ENCODE measurements at regions not wholly inside any gene's neighbourhood (a gene's known extent, or its start where the extent isn't known, plus 50 kb on each side); places are given as distances from the start of the nearest gene placed in this dataset.

GRCh38 chr17:12579288-12579687, 86.4 kb upstream of the MYOCD start:
- no peak overlapping the region for H3K27ac Mint-ChIP-seq
- no peaks in the 10 kb centered on the region for H3K36me3 ChIP-seq (ENCODE audit: insufficient read depth, low read length)
- H3K4me3 ChIP-seq (ENCODE audit: low read length), result no peak overlapping the region
- H3K27me3 ChIP-seq (ENCODE audit: insufficient read depth, low read length, poor library complexity, severe bottlenecking), result no peaks in the 10 kb centered on the region
- H3K9me3 Mint-ChIP-seq, result peaks cover 0 to 10% (median 3%) of the 10 kb centered on the region in 5 donors
- no peaks in the 10 kb centered on the region for H3K9me3 ChIP-seq (ENCODE audit: low read length)
- no peaks in the 10 kb centered on the region for H3K4me1 Mint-ChIP-seq
- no peaks in the 10 kb centered on the region for H3K36me3 Mint-ChIP-seq
- H3K4me1 ChIP-seq (ENCODE audit: insufficient read depth, low read length), result no peaks in the 10 kb centered on the region
- DNase-seq, result no peak
- H3K4me3 Mint-ChIP-seq, result no peak overlapping the region
- CTCF ChIA-PET, result no interaction called here
- H3K27ac ChIP-seq (ENCODE audit: low read depth, low read length), result no peak overlapping the region
- POLR2A ChIA-PET, result no interaction called here
- peaks cover 0 to 4% of the 10 kb centered on the region in 2 donors for H3K27me3 Mint-ChIP-seq

- POLR2A ChIA-PET, result no interaction called here
- peaks cover 0 to 4% of the 10 kb centered on the region in 2 donors for H3K27me3 Mint-ChIP-seq
Observed at GRCh38 chr17:12580640-12581039, 85.0 kb upstream of the MYOCD start.

GRCh38 chr17:12584727-12585126, 81.0 kb upstream of the MYOCD start:
- POLR2A ChIA-PET, result no interaction called here
- Mint-ChIP-seq H3K27me3 (peaks cover 0 to 4% of the 10 kb centered on the region in 2 donors), H3K36me3 (no peaks in the 10 kb centered on the region)

More at GRCh38 chr17:12580640-12581039, 85.0 kb upstream of the MYOCD start:
- Mint-ChIP-seq H3K9me3 (peaks cover 0 to 12% (median 4%) of the 10 kb centered on the region in 5 donors), H3K27ac (no peak overlapping the region), H3K4me3 (no peak overlapping the region), H3K4me1 (no peaks in the 10 kb centered on the region), H3K36me3 (no peaks in the 10 kb centered on the region)
- H3K4me3 ChIP-seq (ENCODE audit: low read length), result no peak overlapping the region
- no peaks in the 10 kb centered on the region for H3K27me3 ChIP-seq (ENCODE audit: insufficient read depth, low read length, poor library complexity, severe bottlenecking)
- H3K4me1 ChIP-seq (ENCODE audit: insufficient read depth, low read length), result no peaks in the 10 kb centered on the region
- H3K27ac ChIP-seq (ENCODE audit: low read depth, low read length), result no peak overlapping the region
- CTCF ChIA-PET, result no interaction called here
- H3K36me3 ChIP-seq (ENCODE audit: insufficient read depth, low read length), result no peaks in the 10 kb centered on the region
- no peak for DNase-seq
- H3K9me3 ChIP-seq (ENCODE audit: low read length), result no peaks in the 10 kb centered on the region

GRCh38 chr17:12588531-12588930, 77.2 kb upstream of the MYOCD start:
- peaks cover 0 to 2% of the 10 kb centered on the region in 2 donors for H3K27me3 Mint-ChIP-seq
- CTCF ChIA-PET, result no interaction called here

More at GRCh38 chr17:12584727-12585126, 81.0 kb upstream of the MYOCD start:
- no peaks in the 10 kb centered on the region for H3K36me3 ChIP-seq (ENCODE audit: insufficient read depth, low read length)
- H3K27ac ChIP-seq (ENCODE audit: low read depth, low read length), result no peak overlapping the region
- Mint-ChIP-seq H3K4me3 (no peak overlapping the region), H3K4me1 (no peaks in the 10 kb centered on the region), H3K9me3 (peaks cover 3 to 17% (median 10%) of the 10 kb centered on the region in 5 donors), H3K27ac (no peak overlapping the region)
- H3K4me1 ChIP-seq (ENCODE audit: insufficient read depth, low read length), result no peaks in the 10 kb centered on the region
- H3K9me3 ChIP-seq (ENCODE audit: low read length), result no peaks in the 10 kb centered on the region
- DNase-seq, result no peak
- H3K4me3 ChIP-seq (ENCODE audit: low read length), result no peak overlapping the region
- CTCF ChIA-PET, result no interaction called here
- H3K27me3 ChIP-seq (ENCODE audit: insufficient read depth, low read length, poor library complexity, severe bottlenecking), result no peaks in the 10 kb centered on the region

GRCh38 chr17:12590417-12590816, 75.3 kb upstream of the MYOCD start:
- H3K4me1 Mint-ChIP-seq, result no peaks in the 10 kb centered on the region
- peaks cover 0 to 2% of the 10 kb centered on the region in 2 donors for H3K27me3 Mint-ChIP-seq
- ChIA-PET POLR2A (no interaction called here), CTCF (no interaction called here)
- H3K36me3 Mint-ChIP-seq, result no peaks in the 10 kb centered on the region
- no peak for DNase-seq
- H3K4me3 Mint-ChIP-seq, result no peak overlapping the region
- Histone ChIP-seq H3K4me1 (ENCODE audit: insufficient read depth, low read length) (no peaks in the 10 kb centered on the region), H3K4me3 (ENCODE audit: low read length) (no peak overlapping the region), H3K36me3 (ENCODE audit: insufficient read depth, low read length) (no peaks in the 10 kb centered on the region), H3K27me3 (ENCODE audit: insufficient read depth, low read length, poor library complexity, severe bottlenecking) (no peaks in the 10 kb centered on the region), H3K9me3 (ENCODE audit: low read length) (no peaks in the 10 kb centered on the region), H3K27ac (ENCODE audit: low read depth, low read length) (no peak overlapping the region)
- H3K27ac Mint-ChIP-seq, result no peak overlapping the region
- H3K9me3 Mint-ChIP-seq, result peaks cover 2 to 23% (median 4%) of the 10 kb centered on the region in 5 donors

More at GRCh38 chr17:12588531-12588930, 77.2 kb upstream of the MYOCD start:
- Mint-ChIP-seq H3K4me3 (no peak overlapping the region), H3K27ac (no peak overlapping the region), H3K9me3 (peaks cover 2 to 17% (median 6%) of the 10 kb centered on the region in 5 donors), H3K36me3 (no peaks in the 10 kb centered on the region), H3K4me1 (no peaks in the 10 kb centered on the region)
- H3K9me3 ChIP-seq (ENCODE audit: low read length), result no peaks in the 10 kb centered on the region
- no peaks in the 10 kb centered on the region for H3K36me3 ChIP-seq (ENCODE audit: insufficient read depth, low read length)
- no peak overlapping the region for H3K4me3 ChIP-seq (ENCODE audit: low read length)
- DNase-seq, result no peak
- no peaks in the 10 kb centered on the region for H3K4me1 ChIP-seq (ENCODE audit: insufficient read depth, low read length)
- POLR2A ChIA-PET, result no interaction called here
- H3K27ac ChIP-seq (ENCODE audit: low read depth, low read length), result no peak overlapping the region
- H3K27me3 ChIP-seq (ENCODE audit: insufficient read depth, low read length, poor library complexity, severe bottlenecking), result no peaks in the 10 kb centered on the region

GRCh38 chr17:12591021-12591735, 74.5 kb upstream of the MYOCD start:
- H3K27me3 Mint-ChIP-seq, result peaks cover 0 to 2% of the 10 kb centered on the region in 2 donors
- Histone ChIP-seq H3K4me3 (ENCODE audit: low read length) (no peak overlapping the region), H3K9me3 (ENCODE audit: low read length) (no peaks in the 10 kb centered on the region), H3K27me3 (ENCODE audit: insufficient read depth, low read length, poor library complexity, severe bottlenecking) (no peaks in the 10 kb centered on the region), H3K36me3 (ENCODE audit: insufficient read depth, low read length) (no peaks in the 10 kb centered on the region), H3K27ac (ENCODE audit: low read depth, low read length) (no peak overlapping the region), H3K4me1 (ENCODE audit: insufficient read depth, low read length) (no peaks in the 10 kb centered on the region)
- no peak overlapping the region for H3K4me3 Mint-ChIP-seq
- POLR2A ChIA-PET, result no interaction called here
- H3K36me3 Mint-ChIP-seq, result no peaks in the 10 kb centered on the region
- CTCF ChIA-PET, result no interaction called here
- DNase-seq, result no peak
- H3K27ac Mint-ChIP-seq, result no peak overlapping the region
- H3K4me1 Mint-ChIP-seq, result no peaks in the 10 kb centered on the region
- peaks cover 2 to 25% (median 3%) of the 10 kb centered on the region in 5 donors for H3K9me3 Mint-ChIP-seq

- no peaks in the 10 kb centered on the region for H3K36me3 Mint-ChIP-seq
- peaks cover 0 to 2% of the 10 kb centered on the region in 2 donors for H3K27me3 Mint-ChIP-seq
- peaks cover 0 to 22% (median 3%) of the 10 kb centered on the region in 5 donors for H3K9me3 Mint-ChIP-seq
- Histone ChIP-seq H3K27ac (ENCODE audit: low read depth, low read length) (no peak overlapping the region), H3K9me3 (ENCODE audit: low read length) (no peaks in the 10 kb centered on the region), H3K27me3 (ENCODE audit: insufficient read depth, low read length, poor library complexity, severe bottlenecking) (no peaks in the 10 kb centered on the region), H3K4me3 (ENCODE audit: low read length) (no peak overlapping the region), H3K36me3 (ENCODE audit: insufficient read depth, low read length) (no peaks in the 10 kb centered on the region), H3K4me1 (ENCODE audit: insufficient read depth, low read length) (no peaks in the 10 kb centered on the region)
- H3K27ac Mint-ChIP-seq, result no peak overlapping the region
- CTCF ChIA-PET, result no interaction called here
- H3K4me3 Mint-ChIP-seq, result no peak overlapping the region
- no peak for DNase-seq
- POLR2A ChIA-PET, result no interaction called here
- H3K4me1 Mint-ChIP-seq, result no peaks in the 10 kb centered on the region
Observed at GRCh38 chr17:12592941-12593340, 72.7 kb upstream of the MYOCD start.

GRCh38 chr17:12596961-12597360, 68.7 kb upstream of the MYOCD start:
- Histone ChIP-seq H3K9me3 (ENCODE audit: low read length) (no peaks in the 10 kb centered on the region), H3K4me3 (ENCODE audit: low read length) (no peak overlapping the region), H3K27me3 (ENCODE audit: insufficient read depth, low read length, poor library complexity, severe bottlenecking) (no peaks in the 10 kb centered on the region), H3K27ac (ENCODE audit: low read depth, low read length) (no peak overlapping the region), H3K36me3 (ENCODE audit: insufficient read depth, low read length) (no peaks in the 10 kb centered on the region), H3K4me1 (ENCODE audit: insufficient read depth, low read length) (no peaks in the 10 kb centered on the region)
- H3K4me3 Mint-ChIP-seq, result no peak overlapping the region
- CTCF ChIA-PET, result no interaction called here
- H3K36me3 Mint-ChIP-seq, result no peaks in the 10 kb centered on the region
- H3K9me3 Mint-ChIP-seq, result peaks cover 2 to 13% (median 7%) of the 10 kb centered on the region in 5 donors
- H3K27ac Mint-ChIP-seq, result no peak overlapping the region
- DNase-seq, result no peak
- H3K27me3 Mint-ChIP-seq, result no peaks in the 10 kb centered on the region
- H3K4me1 Mint-ChIP-seq, result no peaks in the 10 kb centered on the region
- POLR2A ChIA-PET, result no interaction called here
